ENCODE measurements at regions not wholly inside any gene's neighbourhood (a gene's known extent, or its start where the extent isn't known, plus 50 kb on each side); places are given as distances from the start of the nearest gene placed in this dataset.

- no peak for TF ChIP-seq TARDBP (IDR thresholded peaks at IDR 0.05)
- no peak for TF ChIP-seq PKNOX1 (IDR thresholded peaks at IDR 0.05)
- TF ChIP-seq FOXK2 (IDR thresholded peaks at IDR 0.05): no peak
- no peak for TF ChIP-seq SP1 (IDR thresholded peaks at IDR 0.05)
- TF ChIP-seq LEF1 (IDR thresholded peaks at IDR 0.05; ENCODE audit: borderline replicate concordance): no peak
- TF ChIP-seq FOXA1 (IDR thresholded peaks at IDR 0.05): no peak
- no peak for TF ChIP-seq BHLHE40 (IDR thresholded peaks at IDR 0.05; ENCODE audit: borderline replicate concordance)
- no peak for TF ChIP-seq ZNF384 (IDR thresholded peaks at IDR 0.05)
- no peak for TF ChIP-seq ARNT (IDR thresholded peaks at IDR 0.05)
- no peak for TF ChIP-seq FOXM1 (IDR thresholded peaks at IDR 0.05; ENCODE audit: borderline replicate concordance)
- no peak for TF ChIP-seq NFRKB (IDR thresholded peaks at IDR 0.05)
- TF ChIP-seq L3MBTL2 (conservative IDR thresholded peaks at IDR 0.05): no peak
- TF ChIP-seq SUZ12 (IDR thresholded peaks at IDR 0.05): no peak
These were observed 368.9 kb downstream of the RPS24 start for GRCh38 chr10:78402591-78402990.

All from HEK293T (cell line).